Pancreas (tissue), 10 donors: ENCODE measurements at regions not wholly inside any gene's neighbourhood (a gene's known extent, or its start where the extent isn't known, plus 50 kb on each side); places are given as distances from the start of the nearest gene placed in this dataset.

Source experiments
- ATAC-seq, 4 donors: fragments of 200-7000 bp; cut with Tn5 transposase; one replicate each; pipeline versions ENCODE4 v1.8.0 to v1.9.1; 2020; ENCODE audit warnings: mild to moderate bottlenecking in 4 of 4, moderate library complexity in 4 of 4
- DNase-seq, 6 donors: peaks; one replicate each; pipeline ENCODE4 v3.0.0-alpha.2; 2020
- FAIRE-seq: peaks from 2 replicates; lab custom pipeline; 2012; peaks lifted over from hg19 to GRCh38; lab: Jason Lieb, UNC
- H3K27ac ChIP-seq, 4 donors: fragments of 200-600 bp; sonication (generic); 1 replicate in 3 of 4; 2 replicates in 1 of 4; pipeline versions ENCODE4 v1.5.0 to v1.8.0; 2020
- H3K27me3 ChIP-seq, 4 donors: fragments of 200-600 bp; one replicate each; pipeline ENCODE4 v1.8.0; 2021
- H3K36me3 ChIP-seq, 3 donors: fragments of 200-600 bp; sonication (generic) in 1 of 3; one replicate each; pipeline versions ENCODE4 v1.5.0 to v1.8.0; 2020 to 2021
- H3K4me1 ChIP-seq, 3 donors: fragments of 200-600 bp; one replicate each; pipeline ENCODE4 v1.8.0; 2021
- H3K4me3 ChIP-seq, 4 donors: fragments of 200-600 bp; sonication (generic) in 2 of 4; one replicate each; pipeline versions ENCODE4 v1.5.0 to v1.8.0; 2020 to 2021
- H3K9me3 ChIP-seq, 4 donors: fragments of 200-600 bp; one replicate each; pipeline ENCODE4 v1.8.0; 2021
- WGBS, 2 donors: extraction: QIAGEN DNeasy Blood & Tissue Kit; methylation state at CpG; one replicate each; pipeline ENCODE4 v1.1.7; 2013; 5-methylcytosine and 5-hydroxymethylcytosine counted together
- intact Hi-C, 3 donors: fragments of 100-400 bp; cut with DNase I; formaldehyde crosslinking; loops; one replicate each; pipeline versions ENCODE4 v1.11.1 to v1.14.2; 2022
- TF ChIP-seq, protein P1 (sequence below), 4 donors: fragments of 200-600 bp; sonication (generic) in 3 of 4; IDR thresholded peaks; one replicate each; pipeline versions ENCODE4 v1.5.0 to v1.8.0; 2021; ENCODE audit warnings: antibody characterized with exemption in 4 of 4
- donor health status: healthy with polysubstance abuse.
- donor health status: DM: no; HTN: no; CAD: no; lungs with moderate emphysema.
- donor health status: DM: no; HTN: no; CAD: no.
- donor health status: control.
- donor health status: control.
- donor health status: Bipolar disorder and iron deficiency.
- donor health status: DM: yes; HTN: yes; CAD: no.
- donor health status: DM: no; HTN: no; CAD: no.
- donor health status: DM: no; HTN: no; CAD: no.
- donor health status: DM: yes; HTN: yes; CAD: no.

DNA sequence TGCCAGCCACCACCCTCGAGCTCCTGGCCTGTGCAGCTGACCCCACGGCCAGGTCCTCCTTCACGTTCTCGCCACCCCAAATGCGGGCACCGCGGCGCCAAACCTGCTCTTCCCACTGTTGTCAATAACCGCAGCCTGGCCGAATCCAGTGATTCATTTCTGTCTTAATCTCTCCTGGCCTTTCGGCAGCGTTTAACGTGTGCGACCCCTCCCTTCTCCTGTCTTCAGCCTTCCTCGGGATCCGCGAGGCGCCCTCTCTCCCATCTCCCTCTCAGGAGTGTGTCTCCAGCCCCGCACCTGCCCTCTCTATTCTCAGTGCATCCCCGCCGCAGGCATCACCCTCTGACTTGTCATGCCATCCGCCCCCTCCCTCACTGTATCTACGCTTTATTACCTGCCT, 91.4 kb downstream of the THBS2 start:
- no peak for FAIRE-seq

DNA sequence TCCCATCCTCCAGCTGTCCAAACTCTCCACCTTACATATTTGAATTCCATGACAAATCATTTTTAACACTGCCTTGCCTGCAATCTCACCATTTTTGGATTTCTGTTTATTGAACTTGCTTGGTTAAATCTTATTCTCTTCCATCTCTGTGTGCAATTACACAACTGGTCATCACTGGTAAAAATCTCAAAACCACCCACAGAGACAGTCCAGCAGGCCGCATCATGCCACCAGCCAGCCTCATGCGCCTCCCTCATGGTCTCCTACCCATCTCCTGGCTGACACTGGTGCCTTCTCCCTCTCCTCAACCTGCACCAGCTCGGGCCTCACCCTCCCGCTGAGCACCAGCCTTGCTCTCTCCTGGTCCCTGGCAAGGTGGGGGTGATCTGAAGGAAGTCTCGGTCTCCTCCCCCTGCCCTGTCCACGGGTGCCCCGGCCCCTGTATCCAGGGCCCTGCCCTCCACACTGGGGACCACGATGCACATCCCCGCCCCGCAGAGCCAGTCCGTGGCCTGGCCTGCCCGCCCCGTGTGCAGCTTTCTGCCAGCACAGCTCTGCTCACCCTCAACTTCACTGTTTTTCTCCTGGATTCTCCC, 92.0 kb downstream of the THBS2 start:
- FAIRE-seq: no peak
- TF ChIP-seq, protein P1, sequence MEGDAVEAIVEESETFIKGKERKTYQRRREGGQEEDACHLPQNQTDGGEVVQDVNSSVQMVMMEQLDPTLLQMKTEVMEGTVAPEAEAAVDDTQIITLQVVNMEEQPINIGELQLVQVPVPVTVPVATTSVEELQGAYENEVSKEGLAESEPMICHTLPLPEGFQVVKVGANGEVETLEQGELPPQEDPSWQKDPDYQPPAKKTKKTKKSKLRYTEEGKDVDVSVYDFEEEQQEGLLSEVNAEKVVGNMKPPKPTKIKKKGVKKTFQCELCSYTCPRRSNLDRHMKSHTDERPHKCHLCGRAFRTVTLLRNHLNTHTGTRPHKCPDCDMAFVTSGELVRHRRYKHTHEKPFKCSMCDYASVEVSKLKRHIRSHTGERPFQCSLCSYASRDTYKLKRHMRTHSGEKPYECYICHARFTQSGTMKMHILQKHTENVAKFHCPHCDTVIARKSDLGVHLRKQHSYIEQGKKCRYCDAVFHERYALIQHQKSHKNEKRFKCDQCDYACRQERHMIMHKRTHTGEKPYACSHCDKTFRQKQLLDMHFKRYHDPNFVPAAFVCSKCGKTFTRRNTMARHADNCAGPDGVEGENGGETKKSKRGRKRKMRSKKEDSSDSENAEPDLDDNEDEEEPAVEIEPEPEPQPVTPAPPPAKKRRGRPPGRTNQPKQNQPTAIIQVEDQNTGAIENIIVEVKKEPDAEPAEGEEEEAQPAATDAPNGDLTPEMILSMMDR (IDR thresholded peaks at IDR 0.05): no peak

More for the DNA sequence above, 91.4 kb downstream of the THBS2 start:
- WGBS, 2 donors: 79 to 85% methylated on average over 23 of the region's 23 CpGs
- H3K4me1 ChIP-seq: no peaks in the 10 kb centered on the region
- no peaks in the 10 kb centered on the region for H3K36me3 ChIP-seq
- no peaks in the 10 kb centered on the region for H3K27me3 ChIP-seq
- intact Hi-C loops: no loop called here
- H3K4me3 ChIP-seq: no peak overlapping the region
- TF ChIP-seq, protein P1 (IDR thresholded peaks at IDR 0.05): no peak
- H3K9me3 ChIP-seq: no peaks in the 10 kb centered on the region
- DNase-seq: no peak
- no peak for ATAC-seq
- no peak overlapping the region for H3K27ac ChIP-seq

DNA sequence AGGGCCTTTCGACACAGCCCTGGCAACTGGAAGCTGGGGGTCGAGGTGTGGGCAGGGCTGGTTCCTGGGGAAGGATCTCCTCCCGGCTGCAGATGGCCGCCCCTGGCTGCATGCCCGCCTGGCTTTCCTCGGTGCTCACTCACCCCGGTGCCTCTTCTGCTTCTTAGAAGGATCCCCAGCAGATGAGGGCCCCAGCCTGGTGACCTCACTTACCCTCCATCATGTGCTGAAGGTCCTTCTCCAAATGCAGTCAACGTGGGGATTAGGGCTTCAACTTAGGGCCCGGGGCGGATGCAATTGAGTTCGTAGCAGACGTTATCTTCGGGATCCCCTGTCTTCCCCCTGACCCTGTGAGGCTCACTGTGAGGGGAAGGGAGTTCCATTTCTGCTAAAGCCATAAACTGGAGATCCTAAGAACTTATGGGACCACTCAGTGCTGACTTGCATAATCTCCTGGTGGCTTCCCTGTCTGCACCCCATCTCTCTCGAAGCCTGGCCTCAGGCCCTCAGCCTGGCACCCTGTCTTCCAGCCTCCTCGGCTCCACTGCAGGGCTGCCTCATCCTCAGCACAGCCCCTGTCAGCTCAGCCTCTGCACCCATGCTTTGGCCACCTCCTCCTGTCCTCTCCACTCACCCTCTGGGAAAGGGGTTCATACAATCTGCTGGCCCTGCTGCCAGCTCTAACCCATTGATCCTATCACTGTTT, 92.6 kb downstream of the THBS2 start:
- intact Hi-C loops: no loop called here
- Histone ChIP-seq H3K9me3 (no peaks in the 10 kb centered on the region), H3K27ac (no peak overlapping the region), H3K36me3 (no peaks in the 10 kb centered on the region), H3K4me1 (no peaks in the 10 kb centered on the region), H3K27me3 (no peaks in the 10 kb centered on the region), H3K4me3 (no peak overlapping the region)
- FAIRE-seq: no peak
- WGBS, 2 donors: 67 to 73% methylated on average over 15 of the region's 15 CpGs
- TF ChIP-seq, protein P1 (IDR thresholded peaks at IDR 0.05): no peak
- no peak for DNase-seq
- ATAC-seq: no peak

More for the DNA sequence above, 92.0 kb downstream of the THBS2 start:
- H3K27ac ChIP-seq: no peak overlapping the region
- H3K4me3 ChIP-seq: no peak overlapping the region
- no peaks in the 10 kb centered on the region for H3K9me3 ChIP-seq
- WGBS, 2 donors: 68 to 70% methylated on average over 12 to 13 of the region's 13 CpGs
- DNase-seq: no peak
- H3K36me3 ChIP-seq: no peaks in the 10 kb centered on the region
- no peaks in the 10 kb centered on the region for H3K4me1 ChIP-seq
- ATAC-seq: no peak
- intact Hi-C loops: no loop called here
- no peaks in the 10 kb centered on the region for H3K27me3 ChIP-seq

DNA sequence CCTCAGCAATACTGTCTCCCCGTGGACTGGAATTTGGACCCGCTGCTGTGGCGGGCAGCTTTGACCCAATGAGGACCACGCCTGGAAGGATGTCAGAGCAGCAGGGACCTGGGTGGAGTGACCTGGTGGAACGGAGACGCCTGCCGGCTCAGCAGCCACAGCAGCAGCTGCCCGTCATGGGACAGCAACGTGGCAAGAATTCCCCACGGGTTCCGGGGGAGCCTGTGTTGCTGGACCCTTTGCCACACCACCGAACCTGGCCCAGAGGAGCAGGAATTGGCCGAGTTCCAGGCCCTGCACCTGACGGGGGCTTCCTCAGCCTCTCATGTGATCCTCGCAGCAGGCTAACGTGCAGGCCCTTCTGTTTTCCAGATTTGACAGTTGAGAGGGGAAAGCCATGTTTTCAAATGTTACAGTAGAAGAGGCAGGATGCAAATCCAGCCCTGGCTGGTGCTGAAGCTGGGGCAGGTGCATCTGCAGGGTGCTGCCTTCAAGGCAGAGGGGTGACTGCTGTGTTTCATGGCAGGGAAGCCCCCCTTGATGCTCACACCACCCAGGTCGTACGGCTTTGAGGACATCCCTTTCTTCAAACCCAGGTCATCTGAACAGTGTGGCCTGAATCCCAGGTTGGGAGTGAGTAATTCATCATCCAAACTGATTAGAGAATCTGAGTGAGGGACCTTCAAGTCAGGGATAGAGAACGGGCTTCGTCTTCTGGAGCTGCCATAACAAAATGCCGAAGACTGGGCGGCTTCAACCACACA, 93.4 kb downstream of the THBS2 start:
- WGBS, 2 donors: 65 to 72% methylated on average over 22 of the region's 22 CpGs
- Histone ChIP-seq H3K27me3 (no peaks in the 10 kb centered on the region), H3K4me1 (no peaks in the 10 kb centered on the region), H3K4me3 (no peak overlapping the region), H3K9me3 (no peaks in the 10 kb centered on the region), H3K27ac (no peak overlapping the region), H3K36me3 (no peaks in the 10 kb centered on the region)
- intact Hi-C loops: no loop called here
- DNase-seq: no peak
- no peak for ATAC-seq
- TF ChIP-seq, protein P1 (IDR thresholded peaks at IDR 0.05): no peak
- no peak for FAIRE-seq
